BJ (cell line): ENCODE measurements at regions not wholly inside any gene's neighbourhood (a gene's known extent, or its start where the extent isn't known, plus 50 kb on each side); places are given as distances from the start of the nearest gene placed in this dataset.
A peak's percentile ranks its signal among the peaks of the same experiment; 100 is the strongest.

Experiments
- CTCF ChIA-PET: fragments of 350-600 bp; formaldehyde crosslinking; extraction: SDS; loops from one replicate; lab custom pipeline; 2021; ENCODE audit warnings: antibody characterized with exemption, inconsistent platforms; lab: Yijun Ruan, JAX
- POLR2A ChIA-PET: fragments of 300-600 bp; sonication (Branson Sonifier 250); formaldehyde crosslinking; extraction: SDS; loops from one replicate; lab custom pipeline; 2021; ENCODE audit warnings: antibody characterized with exemption; lab: Charles Lee
- DNase-seq: peaks from one replicate; pipeline ENCODE4 v3.0.0-alpha.2; 2011; ENCODE audit warnings: low read depth
- H3K27me3 ChIP-seq: 2 replicates; pipeline ENCODE4 v1.6.0; 2011; ENCODE audit warnings: low read length; ENCODE audit not compliant: control insufficient read depth, insufficient read depth
- H3K36me3 ChIP-seq: 2 replicates; pipeline ENCODE4 v1.5.1; 2011; ENCODE audit warnings: low read length; ENCODE audit not compliant: control insufficient read depth, insufficient read depth
- H3K4me3 ChIP-seq: 2 replicates; pipeline ENCODE4 v1.5.1; 2011; ENCODE audit warnings: low read depth, mild to moderate bottlenecking, control low read depth, low read length
- TF ChIP-seq, protein P1 (sequence below): IDR thresholded peaks from 2 replicates; pipeline ENCODE4 v1.5.1; 2011; ENCODE audit warnings: low read depth, mild to moderate bottlenecking, control low read depth, inconsistent platforms, low read length, moderate library complexity; ENCODE audit not compliant: insufficient read depth

DNA sequence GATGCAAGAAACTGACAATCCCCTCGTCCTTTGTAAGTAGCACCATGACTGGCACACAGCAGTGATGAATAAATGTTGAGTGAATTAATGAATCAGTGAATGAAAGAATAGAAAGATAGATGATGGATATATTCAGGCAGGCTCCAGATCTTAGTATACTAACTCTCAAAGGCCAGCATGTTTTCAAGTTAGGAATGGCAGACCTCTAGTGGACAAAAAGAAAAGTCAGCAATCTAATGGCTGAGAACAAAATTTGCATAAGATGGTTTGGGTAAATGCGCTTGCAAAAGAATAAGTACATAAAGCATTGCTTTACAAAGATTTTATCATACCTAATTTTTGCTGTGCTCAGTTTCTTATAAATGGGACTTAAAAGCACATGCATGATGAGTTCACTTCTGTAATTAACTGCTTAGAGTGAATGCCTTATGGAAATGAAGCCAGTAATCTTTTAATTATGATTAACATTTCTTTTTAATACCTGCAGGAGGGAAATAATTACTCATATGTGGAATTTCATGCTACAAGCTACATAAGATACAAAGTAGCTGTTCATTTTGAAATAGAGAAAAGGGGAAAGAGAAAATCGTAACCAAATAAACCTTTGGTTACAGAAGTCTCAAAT, 126.9 kb upstream of the GPRIN3 start:
- ChIA-PET POLR2A (no interaction called here), CTCF (interaction anchor here (1.0 to 3.5 kb wide), 8 partner anchors 11 to 276 kb away, joined by 3 to 39 read pairs (median 5); no protein-coding TSS in a partner anchor)
- no peak for DNase-seq

DNA sequence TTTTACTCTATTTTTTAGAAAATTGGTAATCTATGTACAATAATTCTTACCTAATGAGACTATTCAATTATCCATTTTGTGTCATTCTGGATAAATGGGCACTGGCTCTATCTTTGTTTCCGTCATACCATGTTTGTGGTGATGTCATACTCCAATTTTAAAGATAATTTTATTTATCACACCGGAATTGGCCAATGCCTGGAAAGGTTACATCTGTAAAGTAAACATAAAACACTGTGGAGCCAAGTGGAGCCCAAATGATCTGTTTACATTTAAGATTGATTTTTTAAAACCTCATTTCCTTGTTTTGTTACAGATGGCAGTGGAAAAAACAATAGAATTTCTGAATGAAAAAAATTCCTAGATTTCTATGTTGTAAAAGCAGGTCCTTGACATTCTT, 120.2 kb upstream of the GPRIN3 start:
- TF ChIP-seq, protein P1, sequence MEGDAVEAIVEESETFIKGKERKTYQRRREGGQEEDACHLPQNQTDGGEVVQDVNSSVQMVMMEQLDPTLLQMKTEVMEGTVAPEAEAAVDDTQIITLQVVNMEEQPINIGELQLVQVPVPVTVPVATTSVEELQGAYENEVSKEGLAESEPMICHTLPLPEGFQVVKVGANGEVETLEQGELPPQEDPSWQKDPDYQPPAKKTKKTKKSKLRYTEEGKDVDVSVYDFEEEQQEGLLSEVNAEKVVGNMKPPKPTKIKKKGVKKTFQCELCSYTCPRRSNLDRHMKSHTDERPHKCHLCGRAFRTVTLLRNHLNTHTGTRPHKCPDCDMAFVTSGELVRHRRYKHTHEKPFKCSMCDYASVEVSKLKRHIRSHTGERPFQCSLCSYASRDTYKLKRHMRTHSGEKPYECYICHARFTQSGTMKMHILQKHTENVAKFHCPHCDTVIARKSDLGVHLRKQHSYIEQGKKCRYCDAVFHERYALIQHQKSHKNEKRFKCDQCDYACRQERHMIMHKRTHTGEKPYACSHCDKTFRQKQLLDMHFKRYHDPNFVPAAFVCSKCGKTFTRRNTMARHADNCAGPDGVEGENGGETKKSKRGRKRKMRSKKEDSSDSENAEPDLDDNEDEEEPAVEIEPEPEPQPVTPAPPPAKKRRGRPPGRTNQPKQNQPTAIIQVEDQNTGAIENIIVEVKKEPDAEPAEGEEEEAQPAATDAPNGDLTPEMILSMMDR: no peak
- Histone ChIP-seq H3K27me3 (no peaks in the 10 kb centered on the region; the same call in 1 of the 2 replicates), H3K4me3 (no peak overlapping the region), H3K36me3 (no peaks in the 10 kb centered on the region)
- ChIA-PET POLR2A (no interaction called here), CTCF (no interaction called here)
- no peak for DNase-seq

More for the DNA sequence above, 126.9 kb upstream of the GPRIN3 start:
- TF ChIP-seq, protein P1: peak; percentile 77
- no peak overlapping the region for H3K4me3 ChIP-seq
- peaks cover 2% of the 10 kb centered on the region for H3K27me3 ChIP-seq
- H3K36me3 ChIP-seq: no peaks in the 10 kb centered on the region

DNA sequence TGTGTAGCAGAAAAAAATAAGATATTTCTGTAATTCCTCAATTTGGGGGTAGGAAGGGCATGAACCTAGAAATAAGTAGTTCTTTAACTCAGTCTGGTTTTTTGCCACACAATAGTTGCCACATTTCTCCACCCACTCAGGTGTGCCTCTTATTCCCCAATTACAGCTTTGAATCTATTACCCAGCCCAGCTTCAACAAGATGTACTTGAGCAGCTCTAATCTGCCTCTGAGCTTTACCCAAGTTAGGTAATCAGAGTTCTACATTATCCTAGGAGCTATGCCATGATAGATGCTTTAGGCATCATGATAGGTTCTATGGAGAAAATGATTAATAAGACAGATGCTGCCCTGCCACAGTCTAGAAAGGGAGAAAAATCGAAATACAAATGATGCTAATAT, 117.4 kb upstream of the GPRIN3 start:
- no peaks in the 10 kb centered on the region; the same call in 1 of the 2 replicates for H3K27me3 ChIP-seq
- no peak overlapping the region for H3K4me3 ChIP-seq
- no peaks in the 10 kb centered on the region for H3K36me3 ChIP-seq
- POLR2A ChIA-PET: no interaction called here
- no peak for DNase-seq
- CTCF ChIA-PET: interaction anchor here (1.3 kb wide), 1 partner anchor 198 kb away, joined by 3 read pairs; no protein-coding TSS in a partner anchor
- TF ChIP-seq, protein P1: no peak

DNA sequence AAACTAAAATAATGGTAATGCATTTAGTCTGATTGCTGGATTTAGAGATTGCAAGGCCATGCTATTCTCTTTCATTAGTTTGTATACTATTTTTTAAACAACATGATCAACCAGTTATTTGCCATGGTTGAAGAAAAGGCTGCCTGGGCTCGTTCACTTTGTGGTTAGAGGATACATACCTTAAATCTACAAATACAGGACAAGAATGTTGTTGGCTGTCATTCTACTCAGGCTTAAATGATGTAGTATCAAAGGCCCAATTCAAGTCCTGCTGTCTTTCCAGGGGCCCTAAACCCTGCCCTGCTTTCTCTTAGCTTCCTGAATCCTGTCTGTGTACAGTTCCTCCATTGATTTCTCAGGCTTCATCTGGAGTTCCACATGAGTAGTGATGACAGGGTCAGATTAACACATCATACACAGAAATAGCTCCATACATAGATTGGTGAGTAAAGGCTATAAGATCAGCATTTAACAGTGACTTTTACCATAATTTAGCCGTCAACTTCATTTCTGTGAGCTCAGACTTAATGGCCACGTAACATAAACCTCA, 114.9 kb upstream of the GPRIN3 start:
- TF ChIP-seq, protein P1: no peak
- ChIA-PET CTCF (interaction anchor here (0.5 to 2.1 kb wide), 5 partner anchors 10 to 167 kb away, joined by 3 to 7 read pairs (median 3); no protein-coding TSS in a partner anchor), POLR2A (no interaction called here)
- no peaks in the 10 kb centered on the region; the same call in 1 of the 2 replicates for H3K27me3 ChIP-seq
- DNase-seq: no peak
- H3K4me3 ChIP-seq: no peak overlapping the region
- H3K36me3 ChIP-seq: no peaks in the 10 kb centered on the region

DNA sequence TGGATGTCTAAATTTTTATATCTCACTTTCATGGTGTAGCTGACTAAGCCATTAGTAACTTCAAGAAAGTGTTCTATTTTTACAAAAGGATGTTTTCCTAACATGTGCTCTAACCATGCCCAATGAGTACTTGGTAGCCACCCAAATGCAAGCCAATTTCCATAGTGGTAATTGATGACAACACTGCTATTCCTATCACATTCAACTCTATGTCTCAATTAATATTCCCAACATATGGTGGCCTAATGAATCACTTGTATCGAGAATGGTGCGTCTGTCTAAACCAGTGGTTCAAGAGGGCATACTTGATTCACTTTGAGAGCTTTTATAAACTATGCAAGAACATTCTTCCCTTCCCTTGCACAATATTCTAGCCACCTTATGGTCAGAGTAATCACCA, 112.9 kb upstream of the GPRIN3 start:
- peak; percentile 25 for DNase-seq
- no peaks in the 10 kb centered on the region for H3K36me3 ChIP-seq
- no peak overlapping the region for H3K4me3 ChIP-seq
- ChIA-PET POLR2A (no interaction called here), CTCF (interaction anchor here (1.2 to 2.1 kb wide), 3 partner anchors 8 to 32 kb away, joined by 3 to 7 read pairs (median 5); no protein-coding TSS in a partner anchor)
- TF ChIP-seq, protein P1: no peak
- H3K27me3 ChIP-seq: no peaks in the 10 kb centered on the region
